B cell (primary cell): ENCODE measurements at regions not wholly inside any gene's neighbourhood (a gene's known extent, or its start where the extent isn't known, plus 50 kb on each side); places are given as distances from the start of the nearest gene placed in this dataset.

Experiments
- EZH2 ChIP-seq: IDR thresholded peaks from 2 replicates; pipeline ENCODE4 v1.6.1; 2012; ENCODE audit warnings: borderline replicate concordance, low read depth, mild to moderate bottlenecking, moderate library complexity, low read length; ENCODE audit not compliant: insufficient read depth, poor library complexity, severe bottlenecking
- TF ChIP-seq, protein P1 (sequence below): fragments of 200-600 bp; IDR thresholded peaks from one replicate; pipeline ENCODE4 v1.8.0; 2022; ENCODE audit warnings: antibody characterized with exemption, mild to moderate bottlenecking

DNA sequence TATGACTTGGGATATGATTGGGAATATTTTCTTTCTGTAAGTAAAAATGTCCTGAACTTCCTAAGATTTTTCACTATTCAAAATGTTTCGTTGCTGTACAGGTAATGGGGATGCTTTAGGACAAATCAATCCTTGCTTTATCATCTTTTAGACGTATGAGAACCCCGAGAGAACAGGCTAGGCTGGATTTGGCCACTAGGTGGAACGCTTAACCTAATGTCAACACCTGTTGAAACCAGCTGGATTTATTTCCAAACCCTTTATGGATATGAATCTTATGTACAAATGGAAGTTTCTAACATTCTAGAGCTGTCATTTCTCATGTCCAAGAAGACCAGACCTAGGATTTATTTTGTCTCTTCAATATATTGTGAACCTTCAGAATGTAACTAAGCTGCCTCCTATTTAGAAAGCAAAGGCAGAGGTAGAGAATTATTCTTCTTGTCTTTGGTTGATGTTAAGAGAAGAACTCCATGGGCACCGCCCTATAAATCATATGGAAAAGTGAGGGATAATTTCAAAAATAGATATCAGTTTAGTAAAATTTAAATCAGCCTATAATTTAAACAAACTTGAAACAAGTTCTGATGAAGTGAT lies 96.7 kb downstream of the PMAIP1 start:
- TF ChIP-seq, protein P1, sequence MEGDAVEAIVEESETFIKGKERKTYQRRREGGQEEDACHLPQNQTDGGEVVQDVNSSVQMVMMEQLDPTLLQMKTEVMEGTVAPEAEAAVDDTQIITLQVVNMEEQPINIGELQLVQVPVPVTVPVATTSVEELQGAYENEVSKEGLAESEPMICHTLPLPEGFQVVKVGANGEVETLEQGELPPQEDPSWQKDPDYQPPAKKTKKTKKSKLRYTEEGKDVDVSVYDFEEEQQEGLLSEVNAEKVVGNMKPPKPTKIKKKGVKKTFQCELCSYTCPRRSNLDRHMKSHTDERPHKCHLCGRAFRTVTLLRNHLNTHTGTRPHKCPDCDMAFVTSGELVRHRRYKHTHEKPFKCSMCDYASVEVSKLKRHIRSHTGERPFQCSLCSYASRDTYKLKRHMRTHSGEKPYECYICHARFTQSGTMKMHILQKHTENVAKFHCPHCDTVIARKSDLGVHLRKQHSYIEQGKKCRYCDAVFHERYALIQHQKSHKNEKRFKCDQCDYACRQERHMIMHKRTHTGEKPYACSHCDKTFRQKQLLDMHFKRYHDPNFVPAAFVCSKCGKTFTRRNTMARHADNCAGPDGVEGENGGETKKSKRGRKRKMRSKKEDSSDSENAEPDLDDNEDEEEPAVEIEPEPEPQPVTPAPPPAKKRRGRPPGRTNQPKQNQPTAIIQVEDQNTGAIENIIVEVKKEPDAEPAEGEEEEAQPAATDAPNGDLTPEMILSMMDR, result peak; percentile 64
- no peak for TF ChIP-seq EZH2
